Nephron progenitor cell (in vitro differentiated cells): ENCODE measurements at regions not wholly inside any gene's neighbourhood (a gene's known extent, or its start where the extent isn't known, plus 50 kb on each side); places are given as distances from the start of the nearest gene placed in this dataset.

Source experiments
- DNase-seq: peaks from one replicate; pipeline ENCODE4 v3.0.0; 2021
- H3K27ac Mint-ChIP-seq: 2 replicates; pipeline ENCODE4 v1.8.0; 2021; ENCODE audit warnings: mild to moderate bottlenecking, moderate library complexity, mixed read lengths
- H3K27me3 Mint-ChIP-seq: 2 replicates; pipeline ENCODE4 v1.8.0; 2021; ENCODE audit warnings: mild to moderate bottlenecking, low read depth, mixed read lengths; ENCODE audit not compliant: poor library complexity
- H3K36me3 Mint-ChIP-seq: 2 replicates; pipeline ENCODE4 v1.8.0; 2021; ENCODE audit warnings: low read depth, mixed read lengths
- H3K4me1 Mint-ChIP-seq: 2 replicates; pipeline ENCODE4 v1.8.0; 2021; ENCODE audit warnings: mixed read lengths
- H3K4me3 Mint-ChIP-seq: 2 replicates; pipeline ENCODE4 v1.8.0; 2021; ENCODE audit warnings: mild to moderate bottlenecking, moderate library complexity, mixed read lengths
- H3K9me3 Mint-ChIP-seq: 2 replicates; pipeline ENCODE4 v1.8.0; 2021; ENCODE audit warnings: mild to moderate bottlenecking, moderate library complexity, mixed read lengths
- TF ChIP-seq, protein P1 (sequence below): fragments of 200-600 bp; sonication (generic); IDR thresholded peaks from 2 replicates; pipeline ENCODE4 v1.5.0; 2021; ENCODE audit warnings: antibody characterized with exemption

- no peak for DNase-seq
- H3K36me3 Mint-ChIP-seq, result no peaks in the 10 kb centered on the region
- TF ChIP-seq, protein P1, sequence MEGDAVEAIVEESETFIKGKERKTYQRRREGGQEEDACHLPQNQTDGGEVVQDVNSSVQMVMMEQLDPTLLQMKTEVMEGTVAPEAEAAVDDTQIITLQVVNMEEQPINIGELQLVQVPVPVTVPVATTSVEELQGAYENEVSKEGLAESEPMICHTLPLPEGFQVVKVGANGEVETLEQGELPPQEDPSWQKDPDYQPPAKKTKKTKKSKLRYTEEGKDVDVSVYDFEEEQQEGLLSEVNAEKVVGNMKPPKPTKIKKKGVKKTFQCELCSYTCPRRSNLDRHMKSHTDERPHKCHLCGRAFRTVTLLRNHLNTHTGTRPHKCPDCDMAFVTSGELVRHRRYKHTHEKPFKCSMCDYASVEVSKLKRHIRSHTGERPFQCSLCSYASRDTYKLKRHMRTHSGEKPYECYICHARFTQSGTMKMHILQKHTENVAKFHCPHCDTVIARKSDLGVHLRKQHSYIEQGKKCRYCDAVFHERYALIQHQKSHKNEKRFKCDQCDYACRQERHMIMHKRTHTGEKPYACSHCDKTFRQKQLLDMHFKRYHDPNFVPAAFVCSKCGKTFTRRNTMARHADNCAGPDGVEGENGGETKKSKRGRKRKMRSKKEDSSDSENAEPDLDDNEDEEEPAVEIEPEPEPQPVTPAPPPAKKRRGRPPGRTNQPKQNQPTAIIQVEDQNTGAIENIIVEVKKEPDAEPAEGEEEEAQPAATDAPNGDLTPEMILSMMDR, result no peak
- no peak overlapping the region for H3K4me3 Mint-ChIP-seq
- H3K9me3 Mint-ChIP-seq, result no peaks in the 10 kb centered on the region
- H3K27me3 Mint-ChIP-seq, result no peaks in the 10 kb centered on the region
- no peak overlapping the region for H3K27ac Mint-ChIP-seq
- H3K4me1 Mint-ChIP-seq, result no peaks in the 10 kb centered on the region
Observed at GRCh38 chr5:40386289-40386688, 293.4 kb upstream of the PTGER4 start.

GRCh38 chr5:40385544-40385943 is 294.2 kb upstream of the PTGER4 start:
- TF ChIP-seq, protein P1, result no peak
- H3K27ac Mint-ChIP-seq, result no peak overlapping the region
- H3K9me3 Mint-ChIP-seq, result no peaks in the 10 kb centered on the region
- H3K4me1 Mint-ChIP-seq, result no peaks in the 10 kb centered on the region
- no peaks in the 10 kb centered on the region for H3K36me3 Mint-ChIP-seq
- DNase-seq, result no peak
- no peak overlapping the region for H3K4me3 Mint-ChIP-seq
- no peaks in the 10 kb centered on the region for H3K27me3 Mint-ChIP-seq

DNA sequence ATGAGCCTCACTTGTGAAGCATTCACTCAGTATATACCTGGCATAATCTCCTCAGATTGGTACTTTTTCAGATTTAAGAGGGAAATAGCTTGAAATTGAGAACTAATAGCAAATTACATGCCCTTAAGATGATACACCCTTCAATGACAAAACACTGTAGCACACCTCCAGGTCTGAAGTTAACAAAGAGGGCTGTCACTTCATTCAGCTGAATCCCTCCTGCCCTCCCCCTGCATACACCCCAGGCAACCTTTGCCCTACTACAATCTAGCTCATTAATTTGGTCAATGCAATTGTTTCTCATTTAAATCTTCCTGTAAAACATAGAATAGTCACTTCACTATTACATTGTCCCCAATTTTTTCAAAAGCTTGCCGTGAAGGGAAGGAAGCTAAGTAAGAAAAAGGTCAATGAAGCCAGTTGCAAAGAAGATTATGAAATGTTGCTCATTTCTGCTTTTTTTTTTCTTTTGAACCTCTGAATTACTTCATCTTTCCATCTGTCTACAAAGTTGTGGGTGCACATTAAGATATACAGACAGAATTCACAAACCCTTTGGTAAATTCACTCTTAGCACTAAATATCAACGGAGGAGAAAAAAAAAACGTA is 294.8 kb upstream of the PTGER4 start:
- no peak for DNase-seq

DNA sequence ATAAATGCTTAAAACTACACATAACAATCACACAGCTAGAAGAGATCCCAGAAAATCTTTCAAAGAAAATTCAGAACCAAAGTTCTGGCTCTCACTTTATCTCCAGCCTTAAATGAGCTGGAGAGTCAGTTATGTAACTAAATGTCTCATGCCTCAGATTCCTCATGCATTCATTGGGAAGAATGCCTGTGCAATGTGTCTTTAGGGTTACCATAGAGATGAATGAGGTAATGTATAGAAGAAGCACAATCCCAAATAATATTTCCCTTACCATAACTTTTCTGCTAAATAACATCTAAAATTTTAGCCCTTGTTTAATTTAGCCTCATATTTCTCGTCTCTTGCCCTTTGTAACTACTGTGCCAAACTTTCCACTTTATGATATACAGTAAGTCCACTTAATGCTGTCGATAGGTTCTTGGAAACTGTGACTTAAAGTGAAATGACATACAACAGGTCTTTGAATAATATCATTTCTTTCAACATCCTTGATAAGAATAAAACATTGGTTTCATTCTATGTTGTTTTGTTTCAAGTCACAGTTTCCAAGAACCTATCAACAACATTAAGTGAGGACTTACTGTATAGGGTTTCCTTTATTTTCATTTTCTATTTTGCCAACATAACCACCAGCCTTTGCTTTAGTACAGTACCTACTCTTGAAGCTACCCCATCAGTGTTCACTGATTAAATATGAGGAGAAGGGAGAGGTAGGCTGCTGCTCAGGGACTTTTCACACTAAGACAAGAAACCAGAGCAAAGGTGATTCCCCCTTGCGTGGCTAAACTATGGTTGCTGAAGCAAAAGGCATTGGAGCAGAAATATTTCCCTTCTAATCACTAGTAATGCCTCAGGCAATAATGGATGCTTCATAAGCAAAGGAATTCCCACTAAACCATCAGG is 295.7 kb upstream of the PTGER4 start:
- H3K9me3 Mint-ChIP-seq, result no peaks in the 10 kb centered on the region
- no peaks in the 10 kb centered on the region for H3K4me1 Mint-ChIP-seq
- no peaks in the 10 kb centered on the region for H3K36me3 Mint-ChIP-seq
- TF ChIP-seq, protein P1, result no peak
- H3K27me3 Mint-ChIP-seq, result no peaks in the 10 kb centered on the region
- no peak for DNase-seq
- H3K4me3 Mint-ChIP-seq, result no peak overlapping the region
- H3K27ac Mint-ChIP-seq, result no peak overlapping the region

More for the DNA sequence above, 294.8 kb upstream of the PTGER4 start:
- H3K27me3 Mint-ChIP-seq, result no peaks in the 10 kb centered on the region
- TF ChIP-seq, protein P1, result no peak
- H3K4me3 Mint-ChIP-seq, result no peak overlapping the region
- no peak overlapping the region for H3K27ac Mint-ChIP-seq
- no peaks in the 10 kb centered on the region for H3K4me1 Mint-ChIP-seq
- H3K36me3 Mint-ChIP-seq, result no peaks in the 10 kb centered on the region
- no peaks in the 10 kb centered on the region for H3K9me3 Mint-ChIP-seq

DNA sequence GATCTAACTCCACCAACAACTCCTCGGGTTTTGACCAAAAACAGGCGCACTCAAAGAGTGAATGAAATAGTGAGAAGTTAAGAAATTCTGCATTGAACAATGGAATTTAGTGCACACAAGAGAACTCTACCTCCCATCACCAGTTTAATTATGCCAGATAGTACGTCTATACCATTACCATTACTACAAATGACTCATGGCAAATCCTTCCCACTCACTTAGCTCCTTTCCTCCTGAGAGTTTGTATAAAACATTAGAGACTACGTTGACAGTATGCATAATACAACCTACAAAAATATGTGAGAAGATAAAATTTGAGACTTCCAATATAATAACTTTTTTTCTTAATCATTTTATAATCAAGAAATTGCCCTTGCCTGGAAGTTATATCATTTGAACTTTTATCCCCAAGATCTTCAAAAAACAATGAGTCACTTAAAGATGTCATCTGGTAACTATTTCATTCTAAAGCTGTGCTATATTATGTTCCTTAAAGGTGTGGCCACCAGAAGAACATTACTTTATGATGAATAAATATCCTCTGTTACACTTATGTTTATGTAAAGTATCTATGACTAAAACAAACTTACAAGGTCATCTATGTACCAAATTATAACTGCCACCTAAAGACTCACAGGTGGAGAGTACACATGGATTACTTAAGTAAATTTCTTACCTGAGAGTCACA is 297.9 kb upstream of the PTGER4 start:
- DNase-seq, result no peak
- Mint-ChIP-seq H3K9me3 (no peaks in the 10 kb centered on the region), H3K4me3 (no peak overlapping the region), H3K36me3 (no peaks in the 10 kb centered on the region), H3K27ac (no peak overlapping the region), H3K27me3 (no peaks in the 10 kb centered on the region), H3K4me1 (no peaks in the 10 kb centered on the region)
- TF ChIP-seq, protein P1, result no peak
